ENCODE measurements at regions not wholly inside any gene's neighbourhood (a gene's known extent, or its start where the extent isn't known, plus 50 kb on each side); places are given as distances from the start of the nearest gene placed in this dataset.

DNA sequence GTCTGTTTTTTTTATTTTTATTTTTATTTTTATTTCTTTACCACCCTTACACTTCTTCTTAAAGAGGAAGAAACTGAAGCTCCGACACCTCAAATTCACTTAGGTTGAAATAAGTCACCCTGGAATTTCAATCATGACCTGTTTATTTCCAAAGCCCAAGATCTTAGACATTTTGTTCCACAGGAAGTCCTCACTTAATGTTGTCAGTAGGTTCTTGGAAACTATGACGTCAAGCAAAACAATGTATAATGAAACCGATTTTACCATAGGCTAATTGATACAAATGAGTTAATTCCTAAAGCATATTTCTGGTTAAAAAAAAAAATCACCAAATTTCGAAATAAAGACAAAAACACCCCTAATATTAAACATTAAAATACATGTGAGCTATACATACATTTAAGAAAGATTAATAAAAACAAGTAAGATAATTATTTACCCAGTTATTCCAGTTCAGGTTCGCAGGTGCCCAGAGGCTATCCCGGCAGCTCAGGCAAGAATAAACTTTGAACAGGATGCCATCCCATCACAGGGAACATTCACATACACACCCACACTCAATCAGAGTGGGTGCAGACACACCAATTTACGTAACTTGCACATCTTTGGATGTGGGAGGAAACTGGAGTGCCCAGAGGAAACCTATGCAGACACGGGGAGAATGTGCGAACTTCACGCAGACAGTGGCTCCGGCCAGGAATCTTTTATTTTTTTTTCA is 391.0 kb downstream of the RAP2B start:
- TF ChIP-seq, protein P1, sequence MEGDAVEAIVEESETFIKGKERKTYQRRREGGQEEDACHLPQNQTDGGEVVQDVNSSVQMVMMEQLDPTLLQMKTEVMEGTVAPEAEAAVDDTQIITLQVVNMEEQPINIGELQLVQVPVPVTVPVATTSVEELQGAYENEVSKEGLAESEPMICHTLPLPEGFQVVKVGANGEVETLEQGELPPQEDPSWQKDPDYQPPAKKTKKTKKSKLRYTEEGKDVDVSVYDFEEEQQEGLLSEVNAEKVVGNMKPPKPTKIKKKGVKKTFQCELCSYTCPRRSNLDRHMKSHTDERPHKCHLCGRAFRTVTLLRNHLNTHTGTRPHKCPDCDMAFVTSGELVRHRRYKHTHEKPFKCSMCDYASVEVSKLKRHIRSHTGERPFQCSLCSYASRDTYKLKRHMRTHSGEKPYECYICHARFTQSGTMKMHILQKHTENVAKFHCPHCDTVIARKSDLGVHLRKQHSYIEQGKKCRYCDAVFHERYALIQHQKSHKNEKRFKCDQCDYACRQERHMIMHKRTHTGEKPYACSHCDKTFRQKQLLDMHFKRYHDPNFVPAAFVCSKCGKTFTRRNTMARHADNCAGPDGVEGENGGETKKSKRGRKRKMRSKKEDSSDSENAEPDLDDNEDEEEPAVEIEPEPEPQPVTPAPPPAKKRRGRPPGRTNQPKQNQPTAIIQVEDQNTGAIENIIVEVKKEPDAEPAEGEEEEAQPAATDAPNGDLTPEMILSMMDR (IDR thresholded peaks at IDR 0.05) = no peak
- TF ChIP-seq EZH2 (IDR thresholded peaks at IDR 0.05) = no peak
- TF ChIP-seq EZH2phosphoT487 (IDR thresholded peaks at IDR 0.05) = no peak
